Kidney (tissue), 13 donors: ENCODE measurements at regions not wholly inside any gene's neighbourhood (a gene's known extent, or its start where the extent isn't known, plus 50 kb on each side); places are given as distances from the start of the nearest gene placed in this dataset.

Experiments
- DNase-seq, 5 donors: peaks; one replicate each; pipeline ENCODE4 v3.0.0-alpha.2; 2013 to 2020
- FAIRE-seq: peaks from 2 replicates; lab custom pipeline; 2012; peaks lifted over from hg19 to GRCh38; lab: Jason Lieb, UNC
- H3K27ac ChIP-seq, 2 donors: one replicate each; pipeline ENCODE4 v1.7.0; 2013; ENCODE audit warnings: low read depth in 2 of 2, low read length in 2 of 2, inconsistent platforms in 1 of 2
- H3K27me3 ChIP-seq: one replicate; pipeline ENCODE4 v1.7.1; 2013; ENCODE audit warnings: low read length, inconsistent platforms; ENCODE audit not compliant: control insufficient read depth, insufficient read depth
- H3K36me3 ChIP-seq, 3 donors: one replicate each; pipeline versions ENCODE4 v1.7.0 to v1.7.1; 2013; ENCODE audit warnings: low read length in 3 of 3, control low read depth in 1 of 3, inconsistent platforms in 1 of 3; ENCODE audit not compliant: insufficient read depth in 3 of 3, control insufficient read depth in 2 of 3
- H3K4me1 ChIP-seq, 3 donors: one replicate each; pipeline versions ENCODE4 v1.7.0 to v1.7.1; 2013; ENCODE audit warnings: low read length in 3 of 3, inconsistent platforms in 1 of 3, low read depth in 1 of 3; ENCODE audit not compliant: control insufficient read depth in 2 of 3, insufficient read depth in 2 of 3
- H3K4me3 ChIP-seq, 3 donors: one replicate each; pipeline versions ENCODE4 v1.7.0 to v1.8.1; 2013; ENCODE audit warnings: low read length in 3 of 3, control low read depth in 1 of 3, inconsistent platforms in 1 of 3
- H3K9ac ChIP-seq, 3 donors: one replicate each; pipeline versions ENCODE4 v1.7.0 to v1.7.1; 2013; ENCODE audit warnings: low read length in 3 of 3, control low read depth in 1 of 3, inconsistent platforms in 1 of 3
- H3K9me3 ChIP-seq, 3 donors: one replicate each; pipeline versions ENCODE4 v1.7.0 to v1.7.1; 2013; ENCODE audit warnings: low read length in 3 of 3, control low read depth in 1 of 3, inconsistent platforms in 1 of 3; ENCODE audit not compliant: control insufficient read depth in 2 of 3, insufficient read depth in 1 of 3
- intact Hi-C: fragments of 100-400 bp; cut with DNase I; formaldehyde crosslinking; loops from one replicate; pipeline ENCODE4 v1.11.1; 2022
- TF ChIP-seq, protein P1 (sequence below): IDR thresholded peaks from 3 replicates; pipeline ENCODE4 v1.5.1; 2012; ENCODE audit warnings: mild to moderate bottlenecking, moderate library complexity, borderline replicate concordance; ENCODE audit not compliant: insufficient read depth; ENCODE audit errors: extremely low read depth
- donor health status: control.
- donor health status: control.
- donor health status: control.
- donor health status: control.
- donor health status: control.
- donor health status: DM: yes; HTN: yes; CAD: no.
- donor health status: Normal renal cell carcinoma (clear cell type).

DNA sequence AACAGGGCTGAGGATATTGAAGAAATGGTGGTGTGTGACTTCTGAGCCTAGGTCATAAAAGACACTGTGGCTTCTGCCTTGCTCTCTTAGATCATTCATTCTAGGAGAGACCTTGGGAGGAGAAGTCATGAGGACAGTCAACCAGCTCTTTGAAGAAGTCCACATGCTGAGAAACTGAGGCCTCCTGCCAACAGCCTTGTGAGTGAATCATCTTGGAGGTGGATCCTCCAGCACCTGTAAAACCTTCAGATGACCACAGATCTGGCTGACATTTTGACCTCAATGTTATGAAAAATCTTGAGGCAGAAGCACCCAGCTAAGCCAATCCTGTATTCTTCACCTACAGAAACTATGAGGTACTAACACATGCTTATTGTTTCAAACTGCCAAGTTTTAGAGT lies 165.9 kb downstream of the CARTPT start:
- H3K4me1 ChIP-seq = no peaks in the 10 kb centered on the region
- H3K36me3 ChIP-seq = no peaks in the 10 kb centered on the region
- no peaks in the 10 kb centered on the region for H3K9me3 ChIP-seq
- H3K27me3 ChIP-seq = no peaks in the 10 kb centered on the region
- FAIRE-seq (no peak), DNase-seq (no peak)
- H3K27ac ChIP-seq = no peak overlapping the region
- H3K4me3 ChIP-seq = no peak overlapping the region
- H3K9ac ChIP-seq = no peak overlapping the region
- intact Hi-C loops = no loop called here
- TF ChIP-seq, protein P1, sequence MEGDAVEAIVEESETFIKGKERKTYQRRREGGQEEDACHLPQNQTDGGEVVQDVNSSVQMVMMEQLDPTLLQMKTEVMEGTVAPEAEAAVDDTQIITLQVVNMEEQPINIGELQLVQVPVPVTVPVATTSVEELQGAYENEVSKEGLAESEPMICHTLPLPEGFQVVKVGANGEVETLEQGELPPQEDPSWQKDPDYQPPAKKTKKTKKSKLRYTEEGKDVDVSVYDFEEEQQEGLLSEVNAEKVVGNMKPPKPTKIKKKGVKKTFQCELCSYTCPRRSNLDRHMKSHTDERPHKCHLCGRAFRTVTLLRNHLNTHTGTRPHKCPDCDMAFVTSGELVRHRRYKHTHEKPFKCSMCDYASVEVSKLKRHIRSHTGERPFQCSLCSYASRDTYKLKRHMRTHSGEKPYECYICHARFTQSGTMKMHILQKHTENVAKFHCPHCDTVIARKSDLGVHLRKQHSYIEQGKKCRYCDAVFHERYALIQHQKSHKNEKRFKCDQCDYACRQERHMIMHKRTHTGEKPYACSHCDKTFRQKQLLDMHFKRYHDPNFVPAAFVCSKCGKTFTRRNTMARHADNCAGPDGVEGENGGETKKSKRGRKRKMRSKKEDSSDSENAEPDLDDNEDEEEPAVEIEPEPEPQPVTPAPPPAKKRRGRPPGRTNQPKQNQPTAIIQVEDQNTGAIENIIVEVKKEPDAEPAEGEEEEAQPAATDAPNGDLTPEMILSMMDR = no peak

DNA sequence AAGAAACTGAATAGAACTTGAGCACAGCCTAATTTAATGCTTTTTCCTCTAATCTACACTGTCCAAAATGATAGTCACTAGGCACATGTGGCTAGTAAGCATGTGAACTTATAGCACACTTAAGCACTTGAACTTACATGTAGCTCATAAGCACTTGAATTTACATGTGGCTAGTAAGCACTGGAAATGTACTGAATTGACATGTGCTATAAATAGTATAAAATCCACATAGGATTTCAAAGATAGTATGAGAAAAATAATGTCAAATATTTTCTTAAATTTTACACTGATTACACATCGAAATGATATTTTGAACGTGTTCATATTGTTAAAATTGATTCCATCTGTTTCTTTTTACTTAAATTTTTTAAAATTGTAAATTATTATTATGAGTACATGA lies 167.3 kb downstream of the CARTPT start:
- TF ChIP-seq, protein P1 = no peak
- Histone ChIP-seq H3K27me3 (no peaks in the 10 kb centered on the region), H3K9me3 (no peaks in the 10 kb centered on the region), H3K27ac (no peak overlapping the region), H3K9ac (no peak overlapping the region), H3K4me3 (no peak overlapping the region), H3K36me3 (no peaks in the 10 kb centered on the region), H3K4me1 (no peaks in the 10 kb centered on the region)
- DNase-seq (no peak), FAIRE-seq (no peak)
- intact Hi-C loops = no loop called here

DNA sequence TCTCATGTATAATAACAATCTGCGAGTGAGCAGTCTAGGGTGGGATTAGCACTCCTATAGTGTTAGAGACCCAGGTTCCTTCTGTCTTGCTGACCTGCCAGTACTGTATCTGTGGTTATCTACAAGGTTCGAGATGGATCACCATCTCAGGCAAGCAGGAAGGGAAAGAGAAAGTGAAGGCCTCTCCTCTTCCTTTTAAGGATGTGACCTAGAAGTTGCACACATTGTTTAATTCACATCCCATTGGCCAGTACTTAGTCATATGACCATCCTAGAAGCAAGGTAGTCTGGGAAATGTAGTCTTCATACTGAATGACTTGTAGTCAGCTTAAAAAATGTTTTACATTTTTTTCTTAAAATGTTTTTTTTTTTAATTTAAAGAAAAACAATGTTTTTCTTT lies 168.6 kb downstream of the CARTPT start:
- DNase-seq = peak in 2 of 5 donors; percentile 55 to 66
- TF ChIP-seq, protein P1 = no peak

DNA sequence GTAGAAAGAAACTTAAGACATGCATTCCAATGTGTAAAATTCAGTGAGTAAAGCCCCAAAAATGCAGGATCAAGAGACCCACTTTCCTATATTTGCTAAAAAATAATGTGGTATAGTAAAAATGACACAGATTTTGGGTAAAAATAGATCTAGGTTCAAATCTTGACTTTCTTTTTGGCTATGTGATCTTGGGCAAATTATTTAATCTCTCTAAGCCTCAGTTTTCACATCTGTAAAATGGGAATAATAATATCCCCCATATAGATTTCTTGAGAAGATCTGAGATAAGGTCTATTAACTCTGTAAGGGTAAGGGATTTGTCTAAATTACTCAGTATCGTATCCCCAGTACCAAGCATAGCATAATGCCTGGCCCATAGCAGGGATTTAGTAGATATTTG lies 172.3 kb downstream of the CARTPT start:
- no peak for FAIRE-seq
- TF ChIP-seq, protein P1 = no peak
- DNase-seq = no peak
- H3K4me1 ChIP-seq = no peaks in the 10 kb centered on the region
- no peak overlapping the region for H3K4me3 ChIP-seq
- no peaks in the 10 kb centered on the region for H3K27me3 ChIP-seq
- H3K36me3 ChIP-seq = no peaks in the 10 kb centered on the region
- intact Hi-C loops = no loop called here
- H3K9ac ChIP-seq = no peak overlapping the region
- no peak overlapping the region for H3K27ac ChIP-seq
- no peaks in the 10 kb centered on the region for H3K9me3 ChIP-seq

More for the DNA sequence above, 168.6 kb downstream of the CARTPT start:
- Histone ChIP-seq H3K27me3 (no peaks in the 10 kb centered on the region), H3K9ac (no peak overlapping the region), H3K36me3 (no peaks in the 10 kb centered on the region), H3K27ac (no peak overlapping the region), H3K9me3 (no peaks in the 10 kb centered on the region), H3K4me1 (no peaks in the 10 kb centered on the region), H3K4me3 (no peak overlapping the region)
- intact Hi-C loops = no loop called here
- no peak for FAIRE-seq
